Esophagus squamous epithelium (tissue), 5 donors: ENCODE measurements at regions not wholly inside any gene's neighbourhood (a gene's known extent, or its start where the extent isn't known, plus 50 kb on each side); places are given as distances from the start of the nearest gene placed in this dataset.

Experiments
- DNase-seq: peaks from one replicate; lab custom pipeline; 2025; lab: John Stamatoyannopoulos, UW
- H3K27ac ChIP-seq, 4 donors: fragments of 200-600 bp; sonication (generic); one replicate each; pipeline ENCODE4 v1.5.1; 2016 to 2019; ENCODE audit warnings: mild to moderate bottlenecking in 1 of 4
- H3K27me3 ChIP-seq, 4 donors: fragments of 200-600 bp; sonication (generic); 1 replicate in 3 of 4; 2 replicates in 1 of 4; pipeline versions ENCODE4 v1.5.1 to v1.6.0; 2017 to 2021; ENCODE audit warnings: antibody characterized with exemption in 1 of 4
- H3K36me3 ChIP-seq, 3 donors: fragments of 200-600 bp; sonication (generic); one replicate each; pipeline ENCODE4 v1.5.1; 2016 to 2019
- H3K4me1 ChIP-seq, 3 donors: fragments of 200-600 bp; sonication (generic); one replicate each; pipeline ENCODE4 v1.5.1; 2017 to 2019
- H3K4me3 ChIP-seq, 4 donors: fragments of 200-600 bp; sonication (generic); 1 replicate in 3 of 4; 2 replicates in 1 of 4; pipeline ENCODE4 v1.5.1; 2016 to 2019; ENCODE audit warnings: mild to moderate bottlenecking in 2 of 4, moderate library complexity in 1 of 4
- H3K9me3 ChIP-seq, 3 donors: fragments of 200-600 bp; sonication (generic); one replicate each; pipeline ENCODE4 v1.5.1; 2016 to 2019
- POLR2A ChIP-seq, 4 donors: fragments of 450-650 bp; IDR thresholded peaks; one replicate each; pipeline ENCODE4 v1.6.1; 2017; ENCODE audit warnings: antibody characterized with exemption in 4 of 4, mild to moderate bottlenecking in 4 of 4, moderate library complexity in 3 of 4
- WGBS, 2 donors: methylation state at CpG; one replicate each; pipeline ENCODE4 v1.1.5; 2018; 5-methylcytosine and 5-hydroxymethylcytosine counted together
- intact Hi-C: fragments of 100-400 bp; cut with DNase I; formaldehyde crosslinking; loops from one replicate; pipeline ENCODE4 v1.15.0; 2022
- TF ChIP-seq, protein P1 (sequence below), 6 experiments: fragments of 450-650 bp in 4 of 6; fragments of 200-600 bp in 2 of 6; sonication (generic) in 2 of 6; IDR thresholded peaks; one replicate each; pipeline ENCODE4 v1.5.1; 2016 to 2019; ENCODE audit warnings: antibody characterized with exemption in 6 of 6, mild to moderate bottlenecking in 4 of 6, moderate library complexity in 4 of 6
- donor health status: DM: yes; HTN: yes; CAD: no.

DNA sequence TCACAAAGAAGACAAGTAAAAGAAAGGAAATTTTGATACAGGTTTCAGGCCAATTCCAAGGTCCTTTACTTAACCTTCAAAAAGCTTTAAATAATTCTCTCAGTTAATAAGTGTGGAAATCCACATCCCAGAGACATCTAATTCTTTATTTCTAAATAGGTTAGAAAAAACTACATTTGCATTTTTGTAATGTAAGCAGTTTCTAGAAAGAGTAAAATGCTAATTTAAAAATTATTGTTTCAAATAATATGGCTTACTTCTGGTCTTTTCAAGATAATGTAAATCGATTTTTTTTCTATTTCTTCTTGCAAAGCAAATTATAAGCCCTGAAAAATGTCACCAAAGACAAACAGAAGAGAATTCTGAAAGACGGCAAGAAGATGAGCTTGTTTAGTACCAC, 180.4 kb upstream of the HHIP start:
- Histone ChIP-seq H3K4me1 (no peaks in the 10 kb centered on the region), H3K36me3 (no peaks in the 10 kb centered on the region), H3K27me3 (no peaks in the 10 kb centered on the region), H3K27ac (no peak overlapping the region), H3K4me3 (no peak overlapping the region), H3K9me3 (no peaks in the 10 kb centered on the region)
- WGBS, 2 donors, result 46 to 49% methylated on average over 2 of the region's 2 CpGs
- no peak for DNase-seq
- TF ChIP-seq, protein P1, sequence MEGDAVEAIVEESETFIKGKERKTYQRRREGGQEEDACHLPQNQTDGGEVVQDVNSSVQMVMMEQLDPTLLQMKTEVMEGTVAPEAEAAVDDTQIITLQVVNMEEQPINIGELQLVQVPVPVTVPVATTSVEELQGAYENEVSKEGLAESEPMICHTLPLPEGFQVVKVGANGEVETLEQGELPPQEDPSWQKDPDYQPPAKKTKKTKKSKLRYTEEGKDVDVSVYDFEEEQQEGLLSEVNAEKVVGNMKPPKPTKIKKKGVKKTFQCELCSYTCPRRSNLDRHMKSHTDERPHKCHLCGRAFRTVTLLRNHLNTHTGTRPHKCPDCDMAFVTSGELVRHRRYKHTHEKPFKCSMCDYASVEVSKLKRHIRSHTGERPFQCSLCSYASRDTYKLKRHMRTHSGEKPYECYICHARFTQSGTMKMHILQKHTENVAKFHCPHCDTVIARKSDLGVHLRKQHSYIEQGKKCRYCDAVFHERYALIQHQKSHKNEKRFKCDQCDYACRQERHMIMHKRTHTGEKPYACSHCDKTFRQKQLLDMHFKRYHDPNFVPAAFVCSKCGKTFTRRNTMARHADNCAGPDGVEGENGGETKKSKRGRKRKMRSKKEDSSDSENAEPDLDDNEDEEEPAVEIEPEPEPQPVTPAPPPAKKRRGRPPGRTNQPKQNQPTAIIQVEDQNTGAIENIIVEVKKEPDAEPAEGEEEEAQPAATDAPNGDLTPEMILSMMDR (IDR thresholded peaks at IDR 0.05), result no peak
- TF ChIP-seq POLR2A (IDR thresholded peaks at IDR 0.05), result no peak
- intact Hi-C loops, result no loop called here

GRCh38 chr4:144480068-144480467, 165.9 kb upstream of the HHIP start:
- Histone ChIP-seq H3K4me1 (no peaks in the 10 kb centered on the region), H3K27ac (no peak overlapping the region), H3K36me3 (no peaks in the 10 kb centered on the region), H3K4me3 (no peak overlapping the region), H3K27me3 (no peaks in the 10 kb centered on the region), H3K9me3 (peaks cover 0 to 4% (median 0%) of the 10 kb centered on the region in 3 donors)
- intact Hi-C loops, result no loop called here
- DNase-seq, result no peak
- TF ChIP-seq, protein P1 (IDR thresholded peaks at IDR 0.05), result no peak
- TF ChIP-seq POLR2A (IDR thresholded peaks at IDR 0.05), result no peak

DNA sequence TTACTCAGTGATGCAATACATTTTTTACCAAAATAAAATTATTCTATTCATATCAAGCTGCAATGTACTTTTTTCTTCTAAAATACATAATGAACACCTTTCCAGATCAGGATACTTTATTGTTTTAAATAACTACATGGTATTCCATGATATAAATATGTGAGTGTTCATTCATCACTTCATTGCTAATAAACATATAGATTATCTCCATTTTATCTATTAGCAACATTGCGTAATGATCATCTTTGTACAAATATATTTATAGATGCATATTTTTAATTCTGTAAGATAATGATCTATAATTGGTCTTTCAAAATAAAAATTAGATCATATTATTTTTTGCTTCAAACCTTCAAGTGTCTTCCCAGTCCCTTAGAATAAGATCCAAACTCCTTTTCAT, 156.1 kb upstream of the HHIP start:
- H3K4me3 ChIP-seq, result no peak overlapping the region
- H3K27me3 ChIP-seq, result no peaks in the 10 kb centered on the region
- no peaks in the 10 kb centered on the region for H3K9me3 ChIP-seq
- DNase-seq, result no peak
- no peaks in the 10 kb centered on the region for H3K4me1 ChIP-seq
- no peaks in the 10 kb centered on the region for H3K36me3 ChIP-seq
- H3K27ac ChIP-seq, result no peak overlapping the region
- intact Hi-C loops, result no loop called here
- TF ChIP-seq, protein P1 (IDR thresholded peaks at IDR 0.05), result no peak
- no peak for TF ChIP-seq POLR2A (IDR thresholded peaks at IDR 0.05)
- 100% methylated on average over 1 of the region's 1 CpG for WGBS, 2 donors

DNA sequence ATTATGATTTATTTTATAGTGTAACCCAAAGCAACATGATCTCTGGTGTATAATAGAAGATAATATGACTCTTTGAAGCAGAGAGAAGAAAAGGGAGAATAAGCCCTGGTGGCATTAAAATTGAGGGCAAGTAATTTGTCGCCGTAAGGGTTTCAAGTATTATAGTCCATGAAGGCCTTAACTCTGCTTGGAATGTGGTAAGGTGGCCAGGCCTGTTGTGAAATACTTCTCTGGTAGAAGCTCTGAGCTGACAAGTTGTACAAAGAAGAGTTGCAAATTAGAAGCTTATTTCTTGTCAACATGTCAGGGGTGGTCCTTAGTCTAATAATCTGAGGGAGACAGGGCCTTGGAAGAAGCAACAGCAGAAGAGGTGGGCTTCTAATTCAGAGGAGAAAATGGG, 151.7 kb upstream of the HHIP start:
- no peak for TF ChIP-seq POLR2A (IDR thresholded peaks at IDR 0.05)
- TF ChIP-seq, protein P1 (IDR thresholded peaks at IDR 0.05), result no peak
- Histone ChIP-seq H3K27ac (no peak overlapping the region), H3K9me3 (no peaks in the 10 kb centered on the region), H3K36me3 (no peaks in the 10 kb centered on the region), H3K27me3 (no peaks in the 10 kb centered on the region), H3K4me3 (no peak overlapping the region), H3K4me1 (no peaks in the 10 kb centered on the region)
- 35 to 46% methylated on average over 2 of the region's 2 CpGs for WGBS, 2 donors
- DNase-seq, result no peak
- intact Hi-C loops, result no loop called here

DNA sequence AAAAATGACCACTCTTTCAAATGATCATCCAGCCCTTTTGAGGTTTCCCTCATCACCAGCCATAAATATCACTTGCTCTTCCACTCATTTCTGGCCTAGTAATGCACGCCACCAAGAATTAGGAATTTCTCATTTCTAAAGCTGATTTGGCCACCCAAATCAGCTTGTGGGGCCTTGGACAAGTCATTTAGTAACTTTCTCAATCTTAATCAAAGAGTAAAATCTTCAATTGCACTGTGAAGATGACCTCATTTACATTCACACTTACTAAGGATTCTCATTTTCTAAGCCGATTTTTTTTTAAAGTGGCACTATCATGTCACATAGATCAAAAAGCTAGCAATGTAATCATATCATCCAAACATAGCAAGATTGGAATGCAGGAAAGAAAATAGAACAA, 150.0 kb upstream of the HHIP start:
- TF ChIP-seq, protein P1 (IDR thresholded peaks at IDR 0.05), result no peak
- TF ChIP-seq POLR2A (IDR thresholded peaks at IDR 0.05), result no peak
- no peak overlapping the region for H3K27ac ChIP-seq
- no peaks in the 10 kb centered on the region for H3K9me3 ChIP-seq
- intact Hi-C loops, result no loop called here
- H3K36me3 ChIP-seq, result no peaks in the 10 kb centered on the region
- H3K4me1 ChIP-seq, result no peaks in the 10 kb centered on the region
- 56 to 87% methylated on average over 2 of the region's 2 CpGs for WGBS, 2 donors
- no peaks in the 10 kb centered on the region for H3K27me3 ChIP-seq
- no peak for DNase-seq
- H3K4me3 ChIP-seq, result no peak overlapping the region
